HCT116 (cell line): ENCODE measurements at regions not wholly inside any gene's neighbourhood (a gene's known extent, or its start where the extent isn't known, plus 50 kb on each side); places are given as distances from the start of the nearest gene placed in this dataset.

Source experiments
- ATAC-seq: fragments of 200-7000 bp; cut with Tn5 transposase; 2 replicates; pipeline ENCODE4 v1.9.1; 2020; ENCODE audit warnings: mild to moderate bottlenecking, moderate library complexity
- BruUV-seq: library from RNA; stranded (reverse); fragments of 400-500 nt; replicated peaks from 2 replicates; lab custom pipeline; 2021; lab: Mats Ljungman, UMichigan
- CTCF ChIA-PET: fragments of 300-600 bp; sonication (Branson Sonifier 250); formaldehyde crosslinking; loops from one replicate; lab custom pipeline; 2021; ENCODE audit warnings: antibody characterized with exemption; lab: Charles Lee
- POLR2A ChIA-PET: fragments of 300-600, 350-600 bp; sonication (Branson Sonifier 250); formaldehyde crosslinking; loops from one replicate; lab custom pipeline; 2021; ENCODE audit warnings: antibody characterized with exemption; lab: Charles Lee
- RAD21 ChIA-PET, 2 experiments: fragments of 300-600 bp; sonication (Branson Sonifier 250); formaldehyde crosslinking; loops; one replicate each; lab custom pipeline; 2023; ENCODE audit warnings: low total read pairs in 2 of 2; ENCODE audit not compliant: uncharacterized antibody in 2 of 2, unreplicated experiment in 2 of 2, low non-redundant PET in 1 of 2; lab: Charles Lee
- DNase-seq: peaks from one replicate; pipeline ENCODE4 v3.0.0-alpha.2; 2010; ENCODE audit warnings: low read depth, low spot score
- H2AFZ ChIP-seq: fragments of 200-600 bp; shearing (Covaris generic), sonication (generic); 2 replicates; pipeline ENCODE4 v1.6.1; 2017; ENCODE audit warnings: low read depth, mixed run types, mixed read lengths, antibody characterized with exemption, low read length; ENCODE audit not compliant: poor library complexity, severe bottlenecking
- H3K27ac ChIP-seq: 2 replicates; pipeline ENCODE4 v1.5.1; 2012; ENCODE audit warnings: low read depth, low read length
- H3K27me3 ChIP-seq: fragments of 200-600 bp; sonication (generic); 2 replicates; pipeline ENCODE4 v1.6.1; 2016; ENCODE audit warnings: mixed run types, low read length, mixed read lengths; ENCODE audit not compliant: insufficient read depth
- H3K36me3 ChIP-seq, 2 experiments: fragments of 200-500 bp in 1 of 2; fragments of 200-600 bp in 1 of 2; sonication (Bioruptor generic) in 1 of 2; sonication (generic) in 1 of 2; 2 replicates each; pipeline versions ENCODE4 v1.5.1 to v1.6.1; 2014 to 2016; ENCODE audit warnings: low read length in 2 of 2, inconsistent platforms in 1 of 2, mixed read lengths in 1 of 2, mixed run types in 1 of 2; ENCODE audit not compliant: insufficient read depth in 2 of 2, control insufficient read depth in 1 of 2
- H3K4me1 ChIP-seq, 2 experiments: fragments of 200-600 bp in 1 of 2; sonication (generic) in 1 of 2; 2 replicates each; pipeline versions ENCODE4 v1.5.1 to v1.6.1; 2012 to 2017; ENCODE audit warnings: low read length in 2 of 2, inconsistent platforms in 1 of 2, mild to moderate bottlenecking in 1 of 2, mixed read lengths in 1 of 2, mixed run types in 1 of 2, moderate library complexity in 1 of 2; ENCODE audit not compliant: insufficient read depth in 2 of 2, control insufficient read depth in 1 of 2
- H3K4me2 ChIP-seq: fragments of 200-600 bp; sonication (generic); 2 replicates; pipeline ENCODE4 v1.6.1; 2017; ENCODE audit warnings: mixed run types, low read length, mixed read lengths
- H3K4me3 ChIP-seq, 2 experiments: fragments of 200-600 bp in 1 of 2; sonication (generic) in 1 of 2; replicated peaks in 1 of 2; 2 replicates each; pipeline ENCODE4 v1.5.1; 2011 to 2016; ENCODE audit warnings: low read length in 2 of 2, control low read depth in 1 of 2, low read depth in 1 of 2, mild to moderate bottlenecking in 1 of 2, mixed read lengths in 1 of 2, mixed run types in 1 of 2
- H3K79me2 ChIP-seq: fragments of 200-600 bp; sonication (generic); 2 replicates; pipeline ENCODE4 v1.6.1; 2017; ENCODE audit warnings: mild to moderate bottlenecking, mixed run types, low read length, moderate library complexity, mixed read lengths; ENCODE audit not compliant: insufficient read depth
- H3K9ac ChIP-seq: fragments of 200-600 bp; sonication (generic); 2 replicates; pipeline ENCODE4 v1.6.1; 2016; ENCODE audit warnings: low read length, mixed read lengths
- H3K9me2 ChIP-seq: fragments of 200-600 bp; sonication (generic), shearing (Covaris generic); 2 replicates; pipeline ENCODE4 v1.6.1; 2017; ENCODE audit warnings: mixed run types, mild to moderate bottlenecking, moderate library complexity; ENCODE audit not compliant: insufficient read depth
- H3K9me3 ChIP-seq, 2 experiments: fragments of 200-500 bp in 1 of 2; fragments of 200-600 bp in 1 of 2; sonication (Bioruptor generic) in 1 of 2; sonication (generic) in 1 of 2; 2 replicates each; pipeline ENCODE4 v1.6.1; 2014 to 2017; ENCODE audit warnings: low read length in 2 of 2, mixed read lengths in 2 of 2, inconsistent platforms in 1 of 2, low read depth in 1 of 2, mild to moderate bottlenecking in 1 of 2, mixed run types in 1 of 2, moderate library complexity in 1 of 2; ENCODE audit not compliant: control insufficient read depth in 1 of 2, insufficient read depth in 1 of 2
- H4K20me1 ChIP-seq: fragments of 200-600 bp; sonication (generic), shearing (Covaris generic); 2 replicates; pipeline ENCODE4 v1.6.1; 2017; ENCODE audit warnings: mixed run types, mild to moderate bottlenecking, moderate library complexity; ENCODE audit not compliant: insufficient read depth
- CBX3 ChIP-seq: IDR thresholded peaks from 2 replicates; pipeline ENCODE4 v1.6.1; 2012; ENCODE audit warnings: low read depth
- CTCF ChIP-seq, 3 experiments: fragments of 200-600 bp in 1 of 3; sonication (generic) in 1 of 3; IDR thresholded peaks in 2 of 3; conservative IDR thresholded peaks in 1 of 3; 2 replicates each; pipeline ENCODE4 v1.5.1; 2012 to 2017; ENCODE audit warnings: low read depth in 2 of 3, low read length in 2 of 3, antibody characterized with exemption in 1 of 3, borderline replicate concordance in 1 of 3, control low read depth in 1 of 3, mild to moderate bottlenecking in 1 of 3, mixed read lengths in 1 of 3, mixed run types in 1 of 3, moderate library complexity in 1 of 3; ENCODE audit not compliant: insufficient read depth in 1 of 3
- ELF1 ChIP-seq: IDR thresholded peaks from 2 replicates; pipeline ENCODE4 v1.6.1; 2012; ENCODE audit warnings: low read depth, borderline replicate concordance
- EZH2 ChIP-seq: fragments of 200-600 bp; sonication (generic); IDR thresholded peaks from 2 replicates; pipeline ENCODE4 v1.6.1; 2017; ENCODE audit warnings: antibody characterized with exemption, mixed run types
- EZH2phosphoT487 ChIP-seq: fragments of 200-600 bp; IDR thresholded peaks from 2 replicates; pipeline ENCODE4 v1.6.1; 2018; ENCODE audit warnings: antibody characterized with exemption, borderline replicate concordance
- MAX ChIP-seq: IDR thresholded peaks from 2 replicates; pipeline ENCODE4 v1.6.1; 2012
- POLR2A ChIP-seq: IDR thresholded peaks from 2 replicates; pipeline ENCODE4 v1.7.0; 2011; ENCODE audit warnings: borderline replicate concordance; ENCODE audit not compliant: insufficient read depth, insufficient read length; ENCODE audit errors: extremely low read depth
- POLR2AphosphoS5 ChIP-seq: IDR thresholded peaks from 2 replicates; pipeline ENCODE4 v1.6.1; 2011; ENCODE audit warnings: mild to moderate bottlenecking, low read depth, low read length, moderate library complexity
- RAD21 ChIP-seq: IDR thresholded peaks from 2 replicates; pipeline ENCODE4 v1.6.1; 2012; ENCODE audit warnings: low read depth, mild to moderate bottlenecking
- REST ChIP-seq: IDR thresholded peaks from 2 replicates; pipeline ENCODE4 v1.6.1; 2012; ENCODE audit warnings: low read depth
- SP1 ChIP-seq: IDR thresholded peaks from 2 replicates; pipeline ENCODE4 v1.6.1; 2012; ENCODE audit warnings: low read depth
- SRF ChIP-seq: IDR thresholded peaks from 2 replicates; pipeline ENCODE4 v1.6.1; 2012; ENCODE audit warnings: low read depth
- YY1 ChIP-seq: IDR thresholded peaks from 2 replicates; pipeline ENCODE4 v1.6.1; 2011; ENCODE audit warnings: low read length, low read depth, moderate library complexity, mild to moderate bottlenecking; ENCODE audit not compliant: insufficient replicate concordance; ENCODE audit errors: extremely low read depth
- ZFX ChIP-seq: fragments of 450-650 bp; IDR thresholded peaks from 2 replicates; pipeline ENCODE4 v1.6.1; 2017
- intact Hi-C: fragments of 100-400 bp; cut with micrococcal nuclease; formaldehyde crosslinking; loops from 2 replicates; pipeline ENCODE4 v1.10.0; 2022

GRCh38 chr21:30033441-30033840, 93.6 kb upstream of the GRIK1 start:
- H3K4me3 ChIP-seq: no peak overlapping the region
- H3K9me2 ChIP-seq: no peaks in the 10 kb centered on the region
- BruUV-seq: no TSS peak
- H4K20me1 ChIP-seq: no peaks in the 10 kb centered on the region
- H3K9me3 ChIP-seq: peaks cover 0 to 26% of the 10 kb centered on the region in 2 experiments; a peak in 2 of 4 replicates
- ChIA-PET CTCF (no interaction called here), RAD21 (no interaction called here), POLR2A (no interaction called here)
- no peak overlapping the region for H2AFZ ChIP-seq
- DNase-seq (no peak), ATAC-seq (no peak)
- H3K36me3 ChIP-seq: no peaks in the 10 kb centered on the region
- H3K4me1 ChIP-seq: no peaks in the 10 kb centered on the region
- no peak overlapping the region for H3K9ac ChIP-seq
- no peak overlapping the region for H3K27ac ChIP-seq
- H3K4me2 ChIP-seq: no peak overlapping the region
- TF ChIP-seq ZFX (no peak), YY1 (no peak), SRF (no peak), EZH2phosphoT487 (no peak), POLR2A (no peak), ELF1 (no peak), SP1 (no peak)
- H3K27me3 ChIP-seq: no peaks in the 10 kb centered on the region
- intact Hi-C loops: no loop called here
- no peaks in the 10 kb centered on the region for H3K79me2 ChIP-seq

- H3K4me2 ChIP-seq: no peak overlapping the region
- H3K4me3 ChIP-seq: no peak overlapping the region
- no peak overlapping the region for H3K9ac ChIP-seq
- no peak overlapping the region for H2AFZ ChIP-seq
- CTCF ChIA-PET: no interaction called here
- no peaks in the 10 kb centered on the region for H3K36me3 ChIP-seq
- H3K9me2 ChIP-seq: no peaks in the 10 kb centered on the region
- H3K27me3 ChIP-seq: no peaks in the 10 kb centered on the region
- no peaks in the 10 kb centered on the region for H3K79me2 ChIP-seq
- intact Hi-C loops: no loop called here
- H3K27ac ChIP-seq: no peak overlapping the region
- H3K9me3 ChIP-seq: peaks cover 0 to 33% of the 10 kb centered on the region in 2 experiments; a peak in 2 of 4 replicates
- no TSS peak for BruUV-seq
- H3K4me1 ChIP-seq: no peaks in the 10 kb centered on the region
- no peaks in the 10 kb centered on the region for H4K20me1 ChIP-seq
- POLR2A ChIA-PET: no interaction called here
- no peak for ATAC-seq
- no peak for DNase-seq
- RAD21 ChIA-PET: no interaction called here
- no peak for TF ChIP-seq MAX
- no peak for TF ChIP-seq EZH2phosphoT487
- no peak for TF ChIP-seq SRF
- TF ChIP-seq POLR2AphosphoS5: no peak
- TF ChIP-seq CTCF (IDR thresholded peaks at IDR 0.05 in 2 of 3, conservative IDR thresholded peaks at IDR 0.05 in 1 of 3; ENCODE audit: borderline replicate concordance in 1 of 3, insufficient read depth in 1 of 3, low read depth in 2 of 3, low read length in 2 of 3): no peak
- no peak for TF ChIP-seq REST
- TF ChIP-seq EZH2: no peak
- TF ChIP-seq ZFX: no peak
- TF ChIP-seq RAD21: no peak
- TF ChIP-seq CBX3: no peak
Measured at GRCh38 chr21:30030416-30030815, 90.6 kb upstream of the GRIK1 start.
